Hepatocyte (in vitro differentiated cells): ENCODE measurements at regions not wholly inside any gene's neighbourhood (a gene's known extent, or its start where the extent isn't known, plus 50 kb on each side); places are given as distances from the start of the nearest gene placed in this dataset.

Experiments used
- DNase-seq: peaks from one replicate; pipeline ENCODE4 v3.0.0-alpha.2; 2016; ENCODE audit warnings: low spot score
- H2AFZ ChIP-seq: fragments of 200-600 bp; sonication (generic); 2 replicates; pipeline ENCODE4 v1.6.0; 2016; ENCODE audit warnings: antibody characterized with exemption, mild to moderate bottlenecking
- H3K27ac ChIP-seq: fragments of 200-600 bp; sonication (generic); 2 replicates; pipeline ENCODE4 v1.5.1; 2016; ENCODE audit warnings: mild to moderate bottlenecking
- H3K27me3 ChIP-seq: fragments of 200-600 bp; sonication (generic); 2 replicates; pipeline ENCODE4 v1.6.1; 2016
- H3K36me3 ChIP-seq: fragments of 200-600 bp; sonication (generic); replicated peaks from 2 replicates; pipeline ENCODE4 v1.5.1; 2016; ENCODE audit warnings: low read depth; ENCODE audit not compliant: insufficient read depth
- H3K4me1 ChIP-seq: fragments of 200-600 bp; sonication (generic); 2 replicates; pipeline ENCODE4 v1.5.1; 2016; ENCODE audit warnings: mild to moderate bottlenecking, moderate library complexity; ENCODE audit not compliant: insufficient read depth
- H3K4me2 ChIP-seq: fragments of 200-600 bp; sonication (generic); 2 replicates; pipeline ENCODE4 v1.6.0; 2016
- H3K4me3 ChIP-seq: fragments of 200-600 bp; sonication (generic); 2 replicates; pipeline ENCODE4 v1.5.1; 2016; ENCODE audit warnings: mild to moderate bottlenecking
- H3K79me2 ChIP-seq: fragments of 200-600 bp; sonication (generic); 2 replicates; pipeline ENCODE4 v1.6.0; 2017; ENCODE audit warnings: mild to moderate bottlenecking
- H3K9me2 ChIP-seq: fragments of 200-600 bp; sonication (generic); replicated peaks from 2 replicates; pipeline ENCODE4 v1.6.0; 2017; ENCODE audit warnings: mild to moderate bottlenecking; ENCODE audit not compliant: insufficient read depth
- H3K9me3 ChIP-seq: fragments of 200-600 bp; sonication (generic); 2 replicates; pipeline ENCODE4 v1.5.1; 2016; ENCODE audit warnings: low read depth, mild to moderate bottlenecking
- H4K20me1 ChIP-seq: fragments of 200-600 bp; sonication (generic); 2 replicates; pipeline ENCODE4 v1.6.0; 2016; ENCODE audit warnings: mild to moderate bottlenecking; ENCODE audit not compliant: insufficient read depth, poor library complexity, severe bottlenecking
- EZH2 ChIP-seq: fragments of 200-600 bp; sonication (generic); IDR thresholded peaks from 2 replicates; pipeline ENCODE4 v1.6.1; 2016; ENCODE audit warnings: antibody characterized with exemption, mild to moderate bottlenecking, borderline replicate concordance
- EZH2phosphoT487 ChIP-seq: fragments of 200-600 bp; sonication (generic); IDR thresholded peaks from one replicate; pipeline ENCODE4 v1.6.1; 2018; ENCODE audit warnings: antibody characterized with exemption, mild to moderate bottlenecking, low read depth, moderate library complexity; ENCODE audit not compliant: unreplicated experiment, severe bottlenecking
- WGBS: methylation state at CpG from one replicate; pipeline ENCODE4 v1.1.6; 2016; ENCODE audit warnings: low lambda C conversion rate; ENCODE audit errors: missing lambda C conversion rate; 5-methylcytosine and 5-hydroxymethylcytosine counted together
- TF ChIP-seq, protein P1 (sequence below): fragments of 200-600 bp; sonication (generic); IDR thresholded peaks from 2 replicates; pipeline ENCODE4 v1.5.1; 2016; ENCODE audit warnings: antibody characterized with exemption, mild to moderate bottlenecking; ENCODE audit not compliant: poor library complexity

DNA sequence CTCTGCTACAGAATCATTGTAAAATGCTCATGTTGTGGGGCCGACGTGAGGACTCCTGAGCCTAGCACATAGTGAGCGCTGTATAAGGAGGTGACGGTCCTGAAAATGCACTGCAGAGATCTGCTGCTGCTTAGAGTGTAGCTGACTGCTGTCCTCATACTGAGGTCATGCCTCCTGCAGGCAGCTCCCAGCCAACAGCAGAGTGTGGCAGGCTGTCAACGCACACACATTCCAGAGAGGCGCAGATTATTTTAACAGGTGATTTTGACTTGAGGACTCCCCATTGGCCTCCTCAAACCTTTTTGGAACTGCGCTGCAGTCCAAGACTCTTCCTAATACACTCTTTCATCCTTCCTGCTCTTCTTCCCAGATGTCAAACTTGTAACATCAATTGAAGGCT, 119.8 kb upstream of the KCNJ6 start:
- no peaks in the 10 kb centered on the region for H3K9me3 ChIP-seq
- H3K9me2 ChIP-seq: no peaks in the 10 kb centered on the region
- whole genome bisulfite sequencing: 87% methylated on average over 7 of the region's 7 CpGs
- no peaks in the 10 kb centered on the region for H3K4me1 ChIP-seq
- no peak overlapping the region for H3K27ac ChIP-seq
- DNase-seq: no peak
- no peak overlapping the region for H3K4me3 ChIP-seq
- H3K27me3 ChIP-seq: no peaks in the 10 kb centered on the region
- TF ChIP-seq, protein P1, sequence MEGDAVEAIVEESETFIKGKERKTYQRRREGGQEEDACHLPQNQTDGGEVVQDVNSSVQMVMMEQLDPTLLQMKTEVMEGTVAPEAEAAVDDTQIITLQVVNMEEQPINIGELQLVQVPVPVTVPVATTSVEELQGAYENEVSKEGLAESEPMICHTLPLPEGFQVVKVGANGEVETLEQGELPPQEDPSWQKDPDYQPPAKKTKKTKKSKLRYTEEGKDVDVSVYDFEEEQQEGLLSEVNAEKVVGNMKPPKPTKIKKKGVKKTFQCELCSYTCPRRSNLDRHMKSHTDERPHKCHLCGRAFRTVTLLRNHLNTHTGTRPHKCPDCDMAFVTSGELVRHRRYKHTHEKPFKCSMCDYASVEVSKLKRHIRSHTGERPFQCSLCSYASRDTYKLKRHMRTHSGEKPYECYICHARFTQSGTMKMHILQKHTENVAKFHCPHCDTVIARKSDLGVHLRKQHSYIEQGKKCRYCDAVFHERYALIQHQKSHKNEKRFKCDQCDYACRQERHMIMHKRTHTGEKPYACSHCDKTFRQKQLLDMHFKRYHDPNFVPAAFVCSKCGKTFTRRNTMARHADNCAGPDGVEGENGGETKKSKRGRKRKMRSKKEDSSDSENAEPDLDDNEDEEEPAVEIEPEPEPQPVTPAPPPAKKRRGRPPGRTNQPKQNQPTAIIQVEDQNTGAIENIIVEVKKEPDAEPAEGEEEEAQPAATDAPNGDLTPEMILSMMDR: no peak
- TF ChIP-seq EZH2phosphoT487: no peak
- no peak for TF ChIP-seq EZH2
- no peak overlapping the region for H3K4me2 ChIP-seq
- no peaks in the 10 kb centered on the region for H4K20me1 ChIP-seq
- no peaks in the 10 kb centered on the region for H3K36me3 ChIP-seq
- no peaks in the 10 kb centered on the region for H3K79me2 ChIP-seq
- no peak overlapping the region for H2AFZ ChIP-seq

- Histone ChIP-seq H3K36me3 (no peaks in the 10 kb centered on the region), H3K4me1 (no peaks in the 10 kb centered on the region), H3K4me2 (no peak overlapping the region), H2AFZ (no peak overlapping the region), H3K9me2 (no peaks in the 10 kb centered on the region), H3K4me3 (no peak overlapping the region), H3K79me2 (no peaks in the 10 kb centered on the region), H4K20me1 (no peaks in the 10 kb centered on the region), H3K9me3 (no peaks in the 10 kb centered on the region), H3K27me3 (no peaks in the 10 kb centered on the region), H3K27ac (no peak overlapping the region)
- WGBS: 51% methylated on average over 3 of the region's 3 CpGs
- no peak for DNase-seq
- TF ChIP-seq EZH2: no peak
- TF ChIP-seq EZH2phosphoT487: no peak
- TF ChIP-seq, protein P1: no peak
Observed at GRCh38 chr21:38037416-38037815, 121.2 kb upstream of the KCNJ6 start.

DNA sequence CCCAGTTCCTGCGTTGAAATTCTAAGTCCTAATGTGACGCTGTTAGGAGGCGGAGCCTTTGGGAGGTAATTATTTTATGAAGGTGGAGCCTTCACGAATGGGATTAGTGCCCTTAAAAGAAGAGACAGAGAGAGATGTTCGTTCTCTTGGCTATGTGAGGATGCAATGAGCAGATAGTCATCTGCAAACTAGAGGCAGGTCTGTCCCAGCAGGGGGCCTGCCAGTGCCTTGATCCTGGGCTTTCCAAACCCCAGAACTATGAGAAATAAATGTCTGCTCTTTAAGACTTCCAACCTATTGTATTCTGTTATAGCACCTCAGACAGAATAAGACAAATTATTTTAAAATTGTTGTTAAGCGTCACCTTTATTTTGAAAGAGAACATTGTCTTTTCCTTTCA, 123.1 kb upstream of the KCNJ6 start:
- Histone ChIP-seq H2AFZ (no peak overlapping the region), H4K20me1 (no peaks in the 10 kb centered on the region), H3K9me3 (no peaks in the 10 kb centered on the region), H3K4me1 (no peaks in the 10 kb centered on the region), H3K36me3 (no peaks in the 10 kb centered on the region), H3K27me3 (no peaks in the 10 kb centered on the region), H3K4me3 (no peak overlapping the region), H3K9me2 (no peaks in the 10 kb centered on the region), H3K4me2 (no peak overlapping the region), H3K27ac (no peak overlapping the region), H3K79me2 (no peaks in the 10 kb centered on the region)
- TF ChIP-seq EZH2 (no peak), EZH2phosphoT487 (no peak)
- TF ChIP-seq, protein P1: no peak
- DNase-seq: no peak
- 77% methylated on average over 6 of the region's 6 CpGs for WGBS

DNA sequence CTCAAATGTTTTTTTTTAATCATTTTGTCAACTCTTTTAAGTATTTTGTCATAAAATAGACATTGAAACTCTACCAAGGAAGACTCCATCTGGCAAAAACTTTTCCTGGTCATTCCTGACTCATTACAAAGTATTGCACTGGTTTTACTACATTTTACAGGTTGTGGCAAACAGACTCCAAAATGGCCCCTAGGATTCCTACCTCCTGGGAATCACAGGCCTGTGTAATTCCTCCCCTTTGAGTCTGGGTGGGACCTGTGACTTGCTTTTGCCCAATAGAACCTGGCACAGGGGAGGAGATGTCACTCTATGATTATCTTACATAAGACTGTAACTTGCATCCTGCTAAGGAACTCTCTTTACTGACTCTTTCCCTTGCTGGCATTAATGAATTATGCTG, 123.6 kb upstream of the KCNJ6 start:
- Histone ChIP-seq H4K20me1 (no peaks in the 10 kb centered on the region), H2AFZ (no peak overlapping the region), H3K4me3 (no peak overlapping the region), H3K27me3 (no peaks in the 10 kb centered on the region), H3K4me2 (no peak overlapping the region), H3K36me3 (no peaks in the 10 kb centered on the region), H3K4me1 (no peaks in the 10 kb centered on the region), H3K79me2 (no peaks in the 10 kb centered on the region), H3K27ac (no peak overlapping the region), H3K9me2 (no peaks in the 10 kb centered on the region), H3K9me3 (no peaks in the 10 kb centered on the region)
- DNase-seq: no peak
- TF ChIP-seq EZH2 (no peak), EZH2phosphoT487 (no peak)
- TF ChIP-seq, protein P1: no peak
